ENCODE measurements at regions not wholly inside any gene's neighbourhood (a gene's known extent, or its start where the extent isn't known, plus 50 kb on each side); places are given as distances from the start of the nearest gene placed in this dataset.

GRCh38 chr20:57983082-57983481 lies 245.4 kb downstream of the ANKRD60 start:
- H3K27ac ChIP-seq (ENCODE audit: low read length), result no peak overlapping the region
- no peak for TF ChIP-seq EZH2phosphoT487 (IDR thresholded peaks at IDR 0.05; ENCODE audit: low read depth)
- TF ChIP-seq, protein P1, sequence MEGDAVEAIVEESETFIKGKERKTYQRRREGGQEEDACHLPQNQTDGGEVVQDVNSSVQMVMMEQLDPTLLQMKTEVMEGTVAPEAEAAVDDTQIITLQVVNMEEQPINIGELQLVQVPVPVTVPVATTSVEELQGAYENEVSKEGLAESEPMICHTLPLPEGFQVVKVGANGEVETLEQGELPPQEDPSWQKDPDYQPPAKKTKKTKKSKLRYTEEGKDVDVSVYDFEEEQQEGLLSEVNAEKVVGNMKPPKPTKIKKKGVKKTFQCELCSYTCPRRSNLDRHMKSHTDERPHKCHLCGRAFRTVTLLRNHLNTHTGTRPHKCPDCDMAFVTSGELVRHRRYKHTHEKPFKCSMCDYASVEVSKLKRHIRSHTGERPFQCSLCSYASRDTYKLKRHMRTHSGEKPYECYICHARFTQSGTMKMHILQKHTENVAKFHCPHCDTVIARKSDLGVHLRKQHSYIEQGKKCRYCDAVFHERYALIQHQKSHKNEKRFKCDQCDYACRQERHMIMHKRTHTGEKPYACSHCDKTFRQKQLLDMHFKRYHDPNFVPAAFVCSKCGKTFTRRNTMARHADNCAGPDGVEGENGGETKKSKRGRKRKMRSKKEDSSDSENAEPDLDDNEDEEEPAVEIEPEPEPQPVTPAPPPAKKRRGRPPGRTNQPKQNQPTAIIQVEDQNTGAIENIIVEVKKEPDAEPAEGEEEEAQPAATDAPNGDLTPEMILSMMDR (IDR thresholded peaks at IDR 0.05; ENCODE audit: low read depth, low read length), result no peak
- no peak overlapping the region for H2AFZ ChIP-seq (ENCODE audit: low read depth, low read length)
- no peaks in the 10 kb centered on the region for H4K20me1 ChIP-seq (ENCODE audit: insufficient read depth, low read length)
- H3K9me3 ChIP-seq (ENCODE audit: insufficient read depth, low read length), result no peaks in the 10 kb centered on the region
- no peaks in the 10 kb centered on the region for H3K36me3 ChIP-seq (replicated peaks; ENCODE audit: low read depth, low read length)
- H3K4me1 ChIP-seq (ENCODE audit: low read length), result no peaks in the 10 kb centered on the region
- H3K79me2 ChIP-seq (ENCODE audit: low read length), result no peaks in the 10 kb centered on the region
- no peak overlapping the region for H3K9ac ChIP-seq (ENCODE audit: low read length)
- no peak overlapping the region for H3K4me3 ChIP-seq (ENCODE audit: low read length)
- H3K27me3 ChIP-seq (ENCODE audit: low read depth, low read length), result peaks cover 68% of the 10 kb centered on the region
- H3K4me2 ChIP-seq (ENCODE audit: low read length), result no peak overlapping the region

DNA sequence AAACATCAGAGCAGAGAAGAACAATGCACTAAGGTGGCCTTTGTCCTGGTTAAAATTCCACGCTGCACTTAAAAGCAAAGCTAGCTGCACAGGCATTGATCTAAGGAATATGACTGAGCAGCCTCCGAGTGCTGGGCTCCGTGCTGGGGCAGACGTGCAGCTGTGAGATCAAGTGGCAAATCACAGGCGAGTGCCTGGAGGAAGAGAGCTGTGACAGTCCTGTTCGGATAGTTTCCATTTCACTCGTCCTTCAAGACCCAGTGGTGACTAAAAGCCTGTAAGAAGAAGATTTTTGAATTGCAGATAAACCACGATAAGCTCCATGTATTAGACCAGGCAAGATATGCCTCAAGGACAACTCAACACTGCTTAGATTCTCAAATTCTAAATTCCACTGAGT lies 247.9 kb downstream of the ANKRD60 start:
- Histone ChIP-seq H3K4me1 (ENCODE audit: low read length) (no peaks in the 10 kb centered on the region), H4K20me1 (ENCODE audit: insufficient read depth, low read length) (no peaks in the 10 kb centered on the region), H3K9me3 (ENCODE audit: insufficient read depth, low read length) (no peaks in the 10 kb centered on the region), H3K27ac (ENCODE audit: low read length) (no peak overlapping the region), H3K4me2 (ENCODE audit: low read length) (no peak overlapping the region), H3K4me3 (ENCODE audit: low read length) (no peak overlapping the region), H3K36me3 (replicated peaks; ENCODE audit: low read depth, low read length) (no peaks in the 10 kb centered on the region), H3K9ac (ENCODE audit: low read length) (no peak overlapping the region), H3K79me2 (ENCODE audit: low read length) (no peaks in the 10 kb centered on the region), H2AFZ (ENCODE audit: low read depth, low read length) (no peak overlapping the region), H3K27me3 (ENCODE audit: low read depth, low read length) (peaks cover 53% of the 10 kb centered on the region)
- TF ChIP-seq, protein P1 (IDR thresholded peaks at IDR 0.05; ENCODE audit: low read depth, low read length), result no peak
- no peak for TF ChIP-seq EZH2phosphoT487 (IDR thresholded peaks at IDR 0.05; ENCODE audit: low read depth)

GRCh38 chr20:57977569-57977968 lies 250.9 kb downstream of the ANKRD60 start:
- H2AFZ ChIP-seq (ENCODE audit: low read depth, low read length), result no peak overlapping the region
- TF ChIP-seq EZH2phosphoT487 (IDR thresholded peaks at IDR 0.05; ENCODE audit: low read depth), result no peak
- TF ChIP-seq, protein P1 (IDR thresholded peaks at IDR 0.05; ENCODE audit: low read depth, low read length), result no peak
- peaks cover 33% of the 10 kb centered on the region for H3K27me3 ChIP-seq (ENCODE audit: low read depth, low read length)
- no peak overlapping the region for H3K27ac ChIP-seq (ENCODE audit: low read length)
- H3K79me2 ChIP-seq (ENCODE audit: low read length), result no peaks in the 10 kb centered on the region
- no peaks in the 10 kb centered on the region for H4K20me1 ChIP-seq (ENCODE audit: insufficient read depth, low read length)
- no peak overlapping the region for H3K9ac ChIP-seq (ENCODE audit: low read length)
- H3K9me3 ChIP-seq (ENCODE audit: insufficient read depth, low read length), result no peaks in the 10 kb centered on the region
- H3K4me3 ChIP-seq (ENCODE audit: low read length), result no peak overlapping the region
- H3K36me3 ChIP-seq (replicated peaks; ENCODE audit: low read depth, low read length), result no peaks in the 10 kb centered on the region
- H3K4me2 ChIP-seq (ENCODE audit: low read length), result no peak overlapping the region
- H3K4me1 ChIP-seq (ENCODE audit: low read length), result no peaks in the 10 kb centered on the region

GRCh38 chr20:57977141-57977540 lies 251.3 kb downstream of the ANKRD60 start:
- H3K27ac ChIP-seq (ENCODE audit: low read length), result no peak overlapping the region
- no peaks in the 10 kb centered on the region for H3K79me2 ChIP-seq (ENCODE audit: low read length)
- H3K4me2 ChIP-seq (ENCODE audit: low read length), result no peak overlapping the region
- H3K9me3 ChIP-seq (ENCODE audit: insufficient read depth, low read length), result no peaks in the 10 kb centered on the region
- H3K36me3 ChIP-seq (replicated peaks; ENCODE audit: low read depth, low read length), result no peaks in the 10 kb centered on the region
- H2AFZ ChIP-seq (ENCODE audit: low read depth, low read length), result no peak overlapping the region
- peaks cover 31% of the 10 kb centered on the region for H3K27me3 ChIP-seq (ENCODE audit: low read depth, low read length)
- H3K4me3 ChIP-seq (ENCODE audit: low read length), result no peak overlapping the region
- TF ChIP-seq, protein P1 (IDR thresholded peaks at IDR 0.05; ENCODE audit: low read depth, low read length), result no peak
- TF ChIP-seq EZH2phosphoT487 (IDR thresholded peaks at IDR 0.05; ENCODE audit: low read depth), result no peak
- no peak overlapping the region for H3K9ac ChIP-seq (ENCODE audit: low read length)
- no peaks in the 10 kb centered on the region for H4K20me1 ChIP-seq (ENCODE audit: insufficient read depth, low read length)
- no peaks in the 10 kb centered on the region for H3K4me1 ChIP-seq (ENCODE audit: low read length)
